ENCODE measurements at regions not wholly inside any gene's neighbourhood (a gene's known extent, or its start where the extent isn't known, plus 50 kb on each side); places are given as distances from the start of the nearest gene placed in this dataset.

GRCh38 chr14:46377305-46377704 lies 274.3 kb downstream of the RPL10L start:
- DNase-seq (no peak), ATAC-seq (ENCODE audit: low read depth) (no peak)
- no peaks in the 10 kb centered on the region for H3K4me1 Mint-ChIP-seq
- no peaks in the 10 kb centered on the region for H3K36me3 Mint-ChIP-seq (ENCODE audit: low read depth)
- peaks cover 4% of the 10 kb centered on the region for H3K9me3 Mint-ChIP-seq
- TF ChIP-seq CTCF (IDR thresholded peaks at IDR 0.05): no peak
- no peak overlapping the region for H3K27ac Mint-ChIP-seq
- no peaks in the 10 kb centered on the region for H3K27me3 Mint-ChIP-seq
- ChIA-PET POLR2A (no interaction called here), CTCF (no interaction called here)
- no peak overlapping the region for H3K4me3 Mint-ChIP-seq
- intact Hi-C loops (cut with micrococcal nuclease): no loop called here

- POLR2A ChIA-PET: no interaction called here
- CTCF ChIA-PET: no interaction called here
- peaks cover 9% of the 10 kb centered on the region for H3K9me3 Mint-ChIP-seq
- no peaks in the 10 kb centered on the region for H3K4me1 Mint-ChIP-seq
- DNase-seq: no peak
- H3K27ac Mint-ChIP-seq: no peak overlapping the region
- intact Hi-C loops (cut with micrococcal nuclease): no loop called here
- no peak for ATAC-seq (ENCODE audit: low read depth)
- no peaks in the 10 kb centered on the region for H3K27me3 Mint-ChIP-seq
- H3K4me3 Mint-ChIP-seq: no peak overlapping the region
- no peaks in the 10 kb centered on the region for H3K36me3 Mint-ChIP-seq (ENCODE audit: low read depth)
- no peak for TF ChIP-seq CTCF (IDR thresholded peaks at IDR 0.05)
Observed at GRCh38 chr14:46369391-46369790, 282.2 kb downstream of the RPL10L start.

GRCh38 chr14:46368275-46368674 lies 283.3 kb downstream of the RPL10L start:
- peaks cover 8% of the 10 kb centered on the region for H3K9me3 Mint-ChIP-seq
- no peak for ATAC-seq (ENCODE audit: low read depth)
- no peaks in the 10 kb centered on the region for H3K36me3 Mint-ChIP-seq (ENCODE audit: low read depth)
- ChIA-PET CTCF (no interaction called here), POLR2A (no interaction called here)
- no peaks in the 10 kb centered on the region for H3K27me3 Mint-ChIP-seq
- DNase-seq: no peak
- H3K4me1 Mint-ChIP-seq: no peaks in the 10 kb centered on the region
- TF ChIP-seq CTCF (IDR thresholded peaks at IDR 0.05): no peak
- intact Hi-C loops (cut with micrococcal nuclease): no loop called here
- H3K27ac Mint-ChIP-seq: no peak overlapping the region
- H3K4me3 Mint-ChIP-seq: no peak overlapping the region

GRCh38 chr14:46352844-46353243 lies 298.7 kb downstream of the RPL10L start:
- no peak for TF ChIP-seq CTCF (IDR thresholded peaks at IDR 0.05)
- H3K4me1 Mint-ChIP-seq: no peaks in the 10 kb centered on the region
- DNase-seq (no peak), ATAC-seq (ENCODE audit: low read depth) (no peak)
- H3K4me3 Mint-ChIP-seq: no peak overlapping the region
- H3K27me3 Mint-ChIP-seq: no peaks in the 10 kb centered on the region
- intact Hi-C loops (cut with micrococcal nuclease): no loop called here
- no peaks in the 10 kb centered on the region for H3K36me3 Mint-ChIP-seq (ENCODE audit: low read depth)
- H3K9me3 Mint-ChIP-seq: no peaks in the 10 kb centered on the region
- no peak overlapping the region for H3K27ac Mint-ChIP-seq
- POLR2A ChIA-PET: no interaction called here
- CTCF ChIA-PET: no interaction called here

- no peak for TF ChIP-seq CTCF (IDR thresholded peaks at IDR 0.05)
- intact Hi-C loops (cut with micrococcal nuclease): no loop called here
- no peaks in the 10 kb centered on the region for H3K36me3 Mint-ChIP-seq (ENCODE audit: low read depth)
- no peaks in the 10 kb centered on the region for H3K4me1 Mint-ChIP-seq
- CTCF ChIA-PET: no interaction called here
- POLR2A ChIA-PET: no interaction called here
- peaks cover 6% of the 10 kb centered on the region for H3K9me3 Mint-ChIP-seq
- H3K27ac Mint-ChIP-seq: no peak overlapping the region
- H3K4me3 Mint-ChIP-seq: no peak overlapping the region
- no peaks in the 10 kb centered on the region for H3K27me3 Mint-ChIP-seq
- DNase-seq: no peak
- ATAC-seq (ENCODE audit: low read depth): no peak
Observed at GRCh38 chr14:46344327-46344937, 307.1 kb downstream of the RPL10L start.
